ENCODE measurements at regions not wholly inside any gene's neighbourhood (a gene's known extent, or its start where the extent isn't known, plus 50 kb on each side); places are given as distances from the start of the nearest gene placed in this dataset.

GRCh38 chr18:23401400-23402347 is 51.4 kb upstream of the RIOK3 start:
- no peak overlapping the region for H3K4me3 ChIP-seq (ENCODE audit: low read length in 3 of 3)
- intact Hi-C loops (cut with DNase I): no loop called here
- H3K4me1 ChIP-seq (ENCODE audit: control insufficient read depth in 2 of 3, insufficient read depth in 2 of 3, low read depth in 1 of 3, low read length in 3 of 3): peaks cover 5 to 18% (median 8%) of the 10 kb centered on the region in 3 donors
- peak; percentile 78 to 87 (median 79) for DNase-seq
- peak overlapping the region; percentile 52 to 66 for H3K27ac ChIP-seq (ENCODE audit: low read depth in 2 of 2, low read length in 2 of 2)
- no peaks in the 10 kb centered on the region for H3K36me3 ChIP-seq (ENCODE audit: control insufficient read depth in 2 of 3, insufficient read depth in 3 of 3, low read length in 3 of 3)
- H3K9ac ChIP-seq (ENCODE audit: low read length in 3 of 3): no peak overlapping the region
- H3K9me3 ChIP-seq (ENCODE audit: control insufficient read depth in 2 of 3, insufficient read depth in 1 of 3, low read length in 3 of 3): no peaks in the 10 kb centered on the region
- TF ChIP-seq CTCF (IDR thresholded peaks at IDR 0.05; ENCODE audit: borderline replicate concordance, extremely low read depth, insufficient read depth): peak; percentile 4
- FAIRE-seq: no peak
- no peaks in the 10 kb centered on the region for H3K27me3 ChIP-seq (ENCODE audit: control insufficient read depth, insufficient read depth, low read length)
